ENCODE measurements at regions not wholly inside any gene's neighbourhood (a gene's known extent, or its start where the extent isn't known, plus 50 kb on each side); places are given as distances from the start of the nearest gene placed in this dataset.

- TF ChIP-seq POLR2AphosphoS5 (IDR thresholded peaks at IDR 0.05; ENCODE audit: low read depth, low read length) (no peak), TAF1 (IDR thresholded peaks at IDR 0.05; ENCODE audit: borderline replicate concordance, low read depth, low read length) (no peak), POLR2A (IDR thresholded peaks at IDR 0.05; ENCODE audit: low read depth, low read length) (no peak)
Observed at GRCh38 chr2:194619366-194619765, 1037.7 kb upstream of the SLC39A10 start.

Data from GM12892 (cell line).